HG02981 (cell line): ENCODE measurements at regions not wholly inside any gene's neighbourhood (a gene's known extent, or its start where the extent isn't known, plus 50 kb on each side); places are given as distances from the start of the nearest gene placed in this dataset.
"Not testable (repeated sequence)": the region's sequence is repeated elsewhere in the genome, so short reads cannot be mapped to it uniquely, and the experiment has no call there.

Source experiments
- ATAC-seq: cut with Tn5 transposase; IDR thresholded peaks from one replicate; pipeline ENCODE4 v1.9.1; 2021; ENCODE audit warnings: mild to moderate bottlenecking, moderate library complexity; ENCODE audit not compliant: unreplicated experiment

GRCh38 chr3:109784852-109785631, 447.7 kb upstream of the DPPA4 start:
- ATAC-seq: no peak

- no peak for ATAC-seq
Measured at GRCh38 chr3:109803274-109803673, 465.9 kb upstream of the DPPA4 start.

- ATAC-seq: peak; percentile 57
Measured at GRCh38 chr3:109804697-109805096, 467.4 kb upstream of the DPPA4 start.

- peak; percentile 75 for ATAC-seq
Measured at GRCh38 chr3:109806929-109807328, 469.6 kb upstream of the DPPA4 start.

GRCh38 chr3:109809513-109809912, 472.2 kb upstream of the DPPA4 start:
- ATAC-seq: no peak

- ATAC-seq: no peak
Measured at GRCh38 chr3:109818081-109818480, 480.7 kb upstream of the DPPA4 start.

GRCh38 chr3:109819734-109820133, 482.4 kb upstream of the DPPA4 start:
- ATAC-seq: no peak

- no peak for ATAC-seq
Measured at GRCh38 chr3:109825971-109826810, 488.8 kb upstream of the DPPA4 start.

- ATAC-seq: no peak
Measured at GRCh38 chr3:109831403-109831802, 494.1 kb upstream of the DPPA4 start.

GRCh38 chr3:109835958-109836357, 498.6 kb upstream of the DPPA4 start:
- no peak for ATAC-seq

- no peak for ATAC-seq
Measured at GRCh38 chr3:109851854-109852253, 514.5 kb upstream of the DPPA4 start.

- no peak for ATAC-seq
Measured at GRCh38 chr3:109852283-109852682, 514.9 kb upstream of the DPPA4 start.

- no peak for ATAC-seq
Measured at GRCh38 chr3:109853077-109853731, 515.9 kb upstream of the DPPA4 start.

- no peak for ATAC-seq
Measured at GRCh38 chr3:109863701-109864100, 526.4 kb upstream of the DPPA4 start.

- no peak for ATAC-seq
Measured at GRCh38 chr3:109864452-109864851, 527.1 kb upstream of the DPPA4 start.

- no peak for ATAC-seq
Measured at GRCh38 chr3:109869586-109869985, 532.2 kb upstream of the DPPA4 start.

- ATAC-seq: no peak
Measured at GRCh38 chr3:109874896-109875708, 537.8 kb upstream of the DPPA4 start.

GRCh38 chr3:109877616-109878015, 540.3 kb upstream of the DPPA4 start:
- not testable (repeated sequence) for ATAC-seq

GRCh38 chr3:109882144-109882543, 544.8 kb upstream of the DPPA4 start:
- no peak for ATAC-seq

- no peak for ATAC-seq
Measured at GRCh38 chr3:109887293-109887692, 549.9 kb upstream of the DPPA4 start.

- peak; percentile 69 for ATAC-seq
Measured at GRCh38 chr3:109888026-109888425, 550.7 kb upstream of the DPPA4 start.
